HEK293 (cell line): ENCODE measurements at regions not wholly inside any gene's neighbourhood (a gene's known extent, or its start where the extent isn't known, plus 50 kb on each side); places are given as distances from the start of the nearest gene placed in this dataset.

Experiments
- CTCF ChIP-seq: fragments of 450-650 bp; formaldehyde crosslinking; IDR thresholded peaks from 2 replicates; pipeline ENCODE4 v1.5.1; 2016; ENCODE audit warnings: missing biosample characterization, missing genetic modification characterization
- ZBTB7A ChIP-seq: fragments of 450-650 bp; formaldehyde crosslinking; IDR thresholded peaks from 2 replicates; pipeline ENCODE4 v1.5.1; 2016; ENCODE audit warnings: low read depth, missing biosample characterization, missing genetic modification characterization
- ZNF174 ChIP-seq: fragments of 450-650 bp; formaldehyde crosslinking; IDR thresholded peaks from 2 replicates; pipeline ENCODE4 v1.5.0; 2017; ENCODE audit warnings: missing biosample characterization, mild to moderate bottlenecking, missing genetic modification characterization
- ZNF707 ChIP-seq: fragments of 450-650 bp; formaldehyde crosslinking; IDR thresholded peaks from 2 replicates; pipeline ENCODE4 v1.5.1; 2016; ENCODE audit warnings: missing biosample characterization, missing genetic modification characterization
- ZNF792 ChIP-seq: fragments of 450-650 bp; formaldehyde crosslinking; IDR thresholded peaks from 2 replicates; pipeline ENCODE4 v1.5.1; 2016; ENCODE audit warnings: missing biosample characterization, missing genetic modification characterization
- TF ChIP-seq, protein P1 (sequence below): fragments of 450-650 bp; formaldehyde crosslinking; IDR thresholded peaks from 2 replicates; pipeline ENCODE4 v1.5.1; 2016; ENCODE audit warnings: missing biosample characterization, missing genetic modification characterization
- TF ChIP-seq, protein P2 (sequence below): fragments of 450-650 bp; formaldehyde crosslinking; IDR thresholded peaks from 2 replicates; pipeline ENCODE4 v1.5.1; 2016; ENCODE audit warnings: missing biosample characterization, missing genetic modification characterization

DNA sequence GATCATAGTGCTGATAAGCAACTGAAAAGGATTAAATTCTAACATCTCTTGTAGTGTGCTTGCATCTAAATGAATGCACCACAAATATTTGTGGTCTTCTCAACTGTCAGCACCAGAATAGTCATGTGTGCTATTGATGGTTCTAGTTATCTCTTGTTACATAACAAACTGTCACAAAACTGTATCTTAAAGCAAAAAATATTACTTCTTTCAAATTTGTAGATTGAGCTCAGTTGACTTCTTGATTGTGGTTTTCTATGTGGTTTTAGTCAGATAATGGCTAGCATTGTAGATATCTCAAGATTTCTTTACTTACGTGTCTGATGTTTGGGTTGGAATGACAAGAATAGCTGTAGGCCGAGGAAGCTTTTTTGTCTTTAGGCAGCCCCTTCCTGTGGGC lies 431.3 kb downstream of the SLITRK6 start:
- no peak for TF ChIP-seq CTCF (tag by site-specific recombination)
- TF ChIP-seq, protein P1, sequence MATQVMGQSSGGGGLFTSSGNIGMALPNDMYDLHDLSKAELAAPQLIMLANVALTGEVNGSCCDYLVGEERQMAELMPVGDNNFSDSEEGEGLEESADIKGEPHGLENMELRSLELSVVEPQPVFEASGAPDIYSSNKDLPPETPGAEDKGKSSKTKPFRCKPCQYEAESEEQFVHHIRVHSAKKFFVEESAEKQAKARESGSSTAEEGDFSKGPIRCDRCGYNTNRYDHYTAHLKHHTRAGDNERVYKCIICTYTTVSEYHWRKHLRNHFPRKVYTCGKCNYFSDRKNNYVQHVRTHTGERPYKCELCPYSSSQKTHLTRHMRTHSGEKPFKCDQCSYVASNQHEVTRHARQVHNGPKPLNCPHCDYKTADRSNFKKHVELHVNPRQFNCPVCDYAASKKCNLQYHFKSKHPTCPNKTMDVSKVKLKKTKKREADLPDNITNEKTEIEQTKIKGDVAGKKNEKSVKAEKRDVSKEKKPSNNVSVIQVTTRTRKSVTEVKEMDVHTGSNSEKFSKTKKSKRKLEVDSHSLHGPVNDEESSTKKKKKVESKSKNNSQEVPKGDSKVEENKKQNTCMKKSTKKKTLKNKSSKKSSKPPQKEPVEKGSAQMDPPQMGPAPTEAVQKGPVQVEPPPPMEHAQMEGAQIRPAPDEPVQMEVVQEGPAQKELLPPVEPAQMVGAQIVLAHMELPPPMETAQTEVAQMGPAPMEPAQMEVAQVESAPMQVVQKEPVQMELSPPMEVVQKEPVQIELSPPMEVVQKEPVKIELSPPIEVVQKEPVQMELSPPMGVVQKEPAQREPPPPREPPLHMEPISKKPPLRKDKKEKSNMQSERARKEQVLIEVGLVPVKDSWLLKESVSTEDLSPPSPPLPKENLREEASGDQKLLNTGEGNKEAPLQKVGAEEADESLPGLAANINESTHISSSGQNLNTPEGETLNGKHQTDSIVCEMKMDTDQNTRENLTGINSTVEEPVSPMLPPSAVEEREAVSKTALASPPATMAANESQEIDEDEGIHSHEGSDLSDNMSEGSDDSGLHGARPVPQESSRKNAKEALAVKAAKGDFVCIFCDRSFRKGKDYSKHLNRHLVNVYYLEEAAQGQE (tag by site-specific recombination): no peak
- no peak for TF ChIP-seq ZNF792 (tag by site-specific recombination)
- no peak for TF ChIP-seq ZBTB7A (tag by site-specific recombination)
- TF ChIP-seq, protein P2, sequence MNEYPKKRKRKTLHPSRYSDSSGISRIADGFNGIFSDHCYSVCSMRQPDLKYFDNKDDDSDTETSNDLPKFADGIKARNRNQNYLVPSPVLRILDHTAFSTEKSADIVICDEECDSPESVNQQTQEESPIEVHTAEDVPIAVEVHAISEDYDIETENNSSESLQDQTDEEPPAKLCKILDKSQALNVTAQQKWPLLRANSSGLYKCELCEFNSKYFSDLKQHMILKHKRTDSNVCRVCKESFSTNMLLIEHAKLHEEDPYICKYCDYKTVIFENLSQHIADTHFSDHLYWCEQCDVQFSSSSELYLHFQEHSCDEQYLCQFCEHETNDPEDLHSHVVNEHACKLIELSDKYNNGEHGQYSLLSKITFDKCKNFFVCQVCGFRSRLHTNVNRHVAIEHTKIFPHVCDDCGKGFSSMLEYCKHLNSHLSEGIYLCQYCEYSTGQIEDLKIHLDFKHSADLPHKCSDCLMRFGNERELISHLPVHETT: no peak
- no peak for TF ChIP-seq ZNF174 (tag by site-specific recombination)
- no peak for TF ChIP-seq ZNF707 (tag by site-specific recombination)
